Stimulated activated naive CD4-positive, alpha-beta T cell treated with Interleukin-2 at 50 U/mL for 16 hours (primary cell): ENCODE measurements at regions not wholly inside any gene's neighbourhood (a gene's known extent, or its start where the extent isn't known, plus 50 kb on each side); places are given as distances from the start of the nearest gene placed in this dataset.
"Not testable (repeated sequence)": the region's sequence is repeated elsewhere in the genome, so short reads cannot be mapped to it uniquely, and the experiment has no call there.

ENCODE experiments used
- DNase-seq: peaks from one replicate; lab custom pipeline; 2025; lab: John Stamatoyannopoulos, UW

- DNase-seq: no peak
These were observed 536.5 kb downstream of the KCTD12 start for GRCh38 chr13:76349700-76350099.

GRCh38 chr13:76339649-76340048 lies 546.6 kb downstream of the KCTD12 start:
- no peak for DNase-seq

- DNase-seq: no peak
These were observed 548.2 kb downstream of the KCTD12 start for GRCh38 chr13:76338003-76338402.

- no peak for DNase-seq
These were observed 549.0 kb downstream of the KCTD12 start for GRCh38 chr13:76336889-76337844.

GRCh38 chr13:76335463-76335862 lies 550.7 kb downstream of the KCTD12 start:
- no peak for DNase-seq

GRCh38 chr13:76331943-76332712 lies 554.1 kb downstream of the KCTD12 start:
- DNase-seq: no peak

GRCh38 chr13:76330761-76331160 lies 555.4 kb downstream of the KCTD12 start:
- no peak for DNase-seq

- DNase-seq: no peak
These were observed 556.2 kb downstream of the KCTD12 start for GRCh38 chr13:76329866-76330580.

GRCh38 chr13:76329004-76329403 lies 557.2 kb downstream of the KCTD12 start:
- DNase-seq: no peak

GRCh38 chr13:76326343-76326742 lies 559.9 kb downstream of the KCTD12 start:
- no peak for DNase-seq

- DNase-seq: no peak
These were observed 566.3 kb downstream of the KCTD12 start for GRCh38 chr13:76319921-76320320.

- no peak for DNase-seq
These were observed 569.1 kb downstream of the KCTD12 start for GRCh38 chr13:76316998-76317527.

GRCh38 chr13:76314495-76314894 lies 571.7 kb downstream of the KCTD12 start:
- no peak for DNase-seq

- no peak for DNase-seq
These were observed 579.1 kb downstream of the KCTD12 start for GRCh38 chr13:76307142-76307541.

GRCh38 chr13:76300688-76301087 lies 585.5 kb downstream of the KCTD12 start:
- no peak for DNase-seq

GRCh38 chr13:76297331-76297730 lies 588.9 kb downstream of the KCTD12 start:
- DNase-seq: no peak

GRCh38 chr13:76296751-76297150 lies 589.5 kb downstream of the KCTD12 start:
- DNase-seq: no peak

GRCh38 chr13:76295020-76295419 lies 591.2 kb downstream of the KCTD12 start:
- not testable (repeated sequence) for DNase-seq

GRCh38 chr13:76293751-76294150 lies 592.5 kb downstream of the KCTD12 start:
- no peak for DNase-seq

GRCh38 chr13:76293346-76293745 lies 592.9 kb downstream of the KCTD12 start:
- DNase-seq: no peak

- no peak for DNase-seq
These were observed 593.5 kb downstream of the KCTD12 start for GRCh38 chr13:76292726-76293125.

- no peak for DNase-seq
These were observed 594.2 kb downstream of the KCTD12 start for GRCh38 chr13:76292031-76292430.
